ENCODE measurements at regions not wholly inside any gene's neighbourhood (a gene's known extent, or its start where the extent isn't known, plus 50 kb on each side); places are given as distances from the start of the nearest gene placed in this dataset.

GRCh38 chr4:85177679-85178078 is 211.2 kb upstream of the WDFY3 start (continued):
- TF ChIP-seq NPAS2 (CRISPR knock-in tag; IDR thresholded peaks at IDR 0.05; ENCODE audit: borderline replicate concordance), result no peak
- no peak for TF ChIP-seq HES2 (IDR thresholded peaks at IDR 0.05)

GRCh38 chr4:85180533-85180932 is 214.0 kb upstream of the WDFY3 start:
- FAIRE-seq, result no peak
- WGBS (ENCODE audit: missing lambda C conversion rate), result 40% methylated on average over 3 of the region's 3 CpGs
- TF ChIP-seq HES2 (IDR thresholded peaks at IDR 0.05), result no peak
- no peak for TF ChIP-seq ZFP36 (IDR thresholded peaks at IDR 0.05; ENCODE audit: borderline replicate concordance, partially characterized antibody)
- no peak for TF ChIP-seq JUN (IDR thresholded peaks at IDR 0.05)
- TF ChIP-seq ELK1 (IDR thresholded peaks at IDR 0.05; ENCODE audit: low read depth, low read length), result no peak
- no peak for TF ChIP-seq SMC3 (IDR thresholded peaks at IDR 0.05)
- no peak for TF ChIP-seq NFE2L2 (conservative IDR thresholded peaks at IDR 0.05; ENCODE audit: low read length)
- no peak for TF ChIP-seq POLR2AphosphoS2 (conservative IDR thresholded peaks at IDR 0.05; ENCODE audit: low read length)
- TF ChIP-seq REST (IDR thresholded peaks at IDR 0.05), result no peak
- TF ChIP-seq CEBPB (IDR thresholded peaks at IDR 0.05), result no peak
- Histone ChIP-seq H3K4me3 (no peak overlapping the region), H3K9me3 (no peaks in the 10 kb centered on the region), H3K4me2 (no peak overlapping the region), H3K27ac (no peak overlapping the region), H3K4me1 (no peaks in the 10 kb centered on the region)
- DNase-seq (ENCODE audit: low read depth in 1 of 2, low spot score in 1 of 2), result no peak
- CTCF ChIA-PET, result no interaction called here
- ATAC-seq, result no peak
- POLR2A ChIA-PET, result no interaction called here

GRCh38 chr4:85187106-85187505 is 220.6 kb upstream of the WDFY3 start:
- TF ChIP-seq HOXB5 (CRISPR knock-in tag; IDR thresholded peaks at IDR 0.05) (no peak), SMC3 (IDR thresholded peaks at IDR 0.05) (no peak), BCL3 (IDR thresholded peaks at IDR 0.05) (no peak), RFX5 (IDR thresholded peaks at IDR 0.05) (no peak), EP300 (IDR thresholded peaks at IDR 0.05) (no peak), ZC3H11A (IDR thresholded peaks at IDR 0.05) (no peak), JUNB (IDR thresholded peaks at IDR 0.05) (no peak), RNF2 (IDR thresholded peaks at IDR 0.05; ENCODE audit: borderline replicate concordance, low read depth) (no peak), EHMT2 (IDR thresholded peaks at IDR 0.05; ENCODE audit: low read depth) (no peak), HMGXB4 (CRISPR knock-in tag; IDR thresholded peaks at IDR 0.05; ENCODE audit: borderline replicate concordance) (no peak), ZNF302 (CRISPR knock-in tag; IDR thresholded peaks at IDR 0.05) (no peak), JUN (IDR thresholded peaks at IDR 0.05) (no peak)
- ATAC-seq, result no peak
- WGBS (ENCODE audit: missing lambda C conversion rate), result 0% methylated on average over 1 of the region's 1 CpG
- ChIA-PET CTCF (no interaction called here), POLR2A (no interaction called here)
- H3K9me3 ChIP-seq, result no peaks in the 10 kb centered on the region; the same call in 2 of the 3 replicates
- H3K4me3 ChIP-seq, result no peak overlapping the region
- H3K27ac ChIP-seq, result no peak overlapping the region
- DNase-seq (ENCODE audit: low read depth in 1 of 2, low spot score in 1 of 2), result no peak
- H3K4me1 ChIP-seq, result no peaks in the 10 kb centered on the region
- no peak for FAIRE-seq
- H3K4me2 ChIP-seq, result no peak overlapping the region
